Mesendoderm (in vitro differentiated cells): ENCODE measurements at regions not wholly inside any gene's neighbourhood (a gene's known extent, or its start where the extent isn't known, plus 50 kb on each side); places are given as distances from the start of the nearest gene placed in this dataset.
A peak's percentile ranks its signal among the peaks of the same experiment; 100 is the strongest.

ENCODE experiments used
- DNase-seq: peaks from one replicate; pipeline ENCODE4 v3.0.0; 2013
- H2AK5ac ChIP-seq: 2 replicates; pipeline ENCODE4 v1.6.1; 2013; ENCODE audit warnings: low read length, inconsistent platforms
- H2BK120ac ChIP-seq: 2 replicates; pipeline ENCODE4 v1.6.1; 2013; ENCODE audit warnings: low read depth, mild to moderate bottlenecking, low read length, moderate library complexity, mixed read lengths
- H2BK15ac ChIP-seq: replicated peaks from 2 replicates; pipeline ENCODE4 v1.6.1; 2013; ENCODE audit warnings: low read depth, mild to moderate bottlenecking, moderate library complexity
- H2BK5ac ChIP-seq: 2 replicates; pipeline ENCODE4 v1.6.1; 2013; ENCODE audit warnings: low read length, inconsistent platforms
- H3K18ac ChIP-seq: 2 replicates; pipeline ENCODE4 v1.6.1; 2013; ENCODE audit warnings: mild to moderate bottlenecking, low read length, mixed read lengths
- H3K23ac ChIP-seq: one replicate; pipeline ENCODE4 v1.6.1; 2013; ENCODE audit warnings: low read length
- H3K27ac ChIP-seq: 2 replicates; pipeline ENCODE4 v1.5.1; 2013; ENCODE audit warnings: low read depth, mild to moderate bottlenecking, inconsistent platforms, low read length, moderate library complexity
- H3K27me3 ChIP-seq: 2 replicates; pipeline ENCODE4 v1.6.1; 2013; ENCODE audit warnings: low read length, control low read depth, mild to moderate bottlenecking, inconsistent platforms; ENCODE audit not compliant: insufficient read depth, poor library complexity
- H3K36me3 ChIP-seq: 2 replicates; pipeline ENCODE4 v1.6.1; 2013; ENCODE audit warnings: low read length, inconsistent platforms; ENCODE audit not compliant: control insufficient read depth, insufficient read depth
- H3K4ac ChIP-seq: one replicate; pipeline ENCODE4 v1.6.1; 2013; ENCODE audit warnings: low read depth, mild to moderate bottlenecking, low read length, moderate library complexity
- H3K4me1 ChIP-seq: 2 replicates; pipeline ENCODE4 v1.6.1; 2013; ENCODE audit warnings: low read depth, low read length, inconsistent platforms; ENCODE audit not compliant: control insufficient read depth
- H3K4me2 ChIP-seq: 2 replicates; pipeline ENCODE4 v1.6.1; 2013; ENCODE audit warnings: low read length
- H3K4me3 ChIP-seq: 2 replicates; pipeline ENCODE4 v1.5.1; 2013; ENCODE audit warnings: mild to moderate bottlenecking, low read length
- H3K56ac ChIP-seq: one replicate; pipeline ENCODE4 v1.6.1; 2013; ENCODE audit warnings: low read length
- H3K79me1 ChIP-seq: 2 replicates; pipeline ENCODE4 v1.6.1; 2013; ENCODE audit warnings: low read length, inconsistent platforms
- H3K79me2 ChIP-seq: 2 replicates; pipeline ENCODE4 v1.6.1; 2013; ENCODE audit warnings: mild to moderate bottlenecking, low read length; ENCODE audit not compliant: control insufficient read depth, insufficient read depth
- H3K9ac ChIP-seq: 2 replicates; pipeline ENCODE4 v1.6.1; 2013; ENCODE audit warnings: low read length, inconsistent platforms
- H4K5ac ChIP-seq: one replicate; pipeline ENCODE4 v1.6.1; 2013; ENCODE audit warnings: low read length
- H4K8ac ChIP-seq: one replicate; pipeline ENCODE4 v1.6.1; 2013; ENCODE audit warnings: low read depth, mild to moderate bottlenecking, control low read depth, low read length, moderate library complexity
- WGBS: extraction: QIAGEN DNeasy Blood & Tissue Kit; methylation state at CpG from one replicate; pipeline ENCODE4 v1.1.7; 2013; ENCODE audit warnings: low lambda C conversion rate, missing lambda C conversion rate; ENCODE audit not compliant: insufficient coverage; ENCODE audit errors: extremely low coverage; 5-methylcytosine and 5-hydroxymethylcytosine counted together

GRCh38 chr14:87081004-87081403 is 912.0 kb downstream of the GALC start:
- Histone ChIP-seq H3K79me1 (no peaks in the 10 kb centered on the region), H3K4me1 (no peaks in the 10 kb centered on the region), H3K23ac (no peak overlapping the region), H2BK120ac (no peak overlapping the region), H3K27ac (no peak overlapping the region), H4K8ac (no peak overlapping the region), H3K4ac (no peak overlapping the region), H3K27me3 (no peaks in the 10 kb centered on the region), H4K5ac (no peak overlapping the region), H3K36me3 (no peaks in the 10 kb centered on the region), H2BK15ac (no peak overlapping the region), H2BK5ac (no peak overlapping the region), H3K4me2 (no peak overlapping the region), H3K56ac (no peak overlapping the region), H2AK5ac (no peak overlapping the region), H3K79me2 (no peaks in the 10 kb centered on the region), H3K18ac (no peak overlapping the region), H3K9ac (no peak overlapping the region), H3K4me3 (no peak overlapping the region)
- no CpG with 5 or more reads among the region's 6 CpGs for WGBS
- peak; percentile 46 for DNase-seq

- Histone ChIP-seq H3K27me3 (no peaks in the 10 kb centered on the region), H3K56ac (no peak overlapping the region), H2AK5ac (no peak overlapping the region), H3K79me2 (no peaks in the 10 kb centered on the region), H3K4ac (no peak overlapping the region), H3K4me2 (no peak overlapping the region), H3K18ac (no peak overlapping the region), H2BK120ac (no peak overlapping the region), H3K27ac (no peak overlapping the region), H3K4me3 (no peak overlapping the region), H2BK5ac (no peak overlapping the region), H3K79me1 (no peaks in the 10 kb centered on the region), H2BK15ac (no peak overlapping the region), H3K9ac (no peak overlapping the region), H3K4me1 (no peaks in the 10 kb centered on the region), H3K23ac (no peak overlapping the region), H4K5ac (no peak overlapping the region), H4K8ac (no peak overlapping the region), H3K36me3 (no peaks in the 10 kb centered on the region)
- WGBS, result no CpG with 5 or more reads among the region's 7 CpGs
- no peak for DNase-seq
Observed at GRCh38 chr14:87080146-87080545, 912.8 kb downstream of the GALC start.

GRCh38 chr14:87079416-87079815 is 913.6 kb downstream of the GALC start:
- Histone ChIP-seq H4K8ac (no peak overlapping the region), H2BK120ac (no peak overlapping the region)
- no CpG with 5 or more reads among the region's 6 CpGs for WGBS

GRCh38 chr14:87076922-87077321 is 916.1 kb downstream of the GALC start:
- Histone ChIP-seq H3K79me2 (no peaks in the 10 kb centered on the region), H3K36me3 (no peaks in the 10 kb centered on the region), H2BK5ac (no peak overlapping the region), H3K4ac (no peak overlapping the region), H3K18ac (no peak overlapping the region), H3K23ac (no peak overlapping the region), H3K27me3 (no peaks in the 10 kb centered on the region), H3K27ac (no peak overlapping the region), H3K79me1 (no peaks in the 10 kb centered on the region), H3K4me3 (no peak overlapping the region), H2BK15ac (no peak overlapping the region), H3K9ac (no peak overlapping the region), H4K5ac (no peak overlapping the region), H3K4me1 (no peaks in the 10 kb centered on the region), H2BK120ac (no peak overlapping the region), H4K8ac (no peak overlapping the region), H3K56ac (no peak overlapping the region), H3K4me2 (no peak overlapping the region), H2AK5ac (no peak overlapping the region)
- no peak for DNase-seq

More at GRCh38 chr14:87079416-87079815, 913.6 kb downstream of the GALC start:
- Histone ChIP-seq H3K56ac (no peak overlapping the region), H2AK5ac (no peak overlapping the region), H3K27me3 (no peaks in the 10 kb centered on the region), H3K79me2 (no peaks in the 10 kb centered on the region), H3K36me3 (no peaks in the 10 kb centered on the region), H2BK15ac (no peak overlapping the region), H3K27ac (no peak overlapping the region), H2BK5ac (no peak overlapping the region), H3K79me1 (no peaks in the 10 kb centered on the region), H3K4me2 (no peak overlapping the region), H3K18ac (no peak overlapping the region), H3K4ac (no peak overlapping the region), H3K4me3 (no peak overlapping the region), H4K5ac (no peak overlapping the region), H3K4me1 (no peaks in the 10 kb centered on the region), H3K23ac (no peak overlapping the region), H3K9ac (no peak overlapping the region)
- DNase-seq, result no peak

GRCh38 chr14:87076146-87076545 is 916.8 kb downstream of the GALC start:
- no CpG with 5 or more reads among the region's 2 CpGs for WGBS
- no peak overlapping the region for H3K4me3 ChIP-seq

GRCh38 chr14:87073880-87074570 is 919.0 kb downstream of the GALC start:
- no peaks in the 10 kb centered on the region for H3K79me2 ChIP-seq
- H3K4me1 ChIP-seq, result no peaks in the 10 kb centered on the region
- no peaks in the 10 kb centered on the region for H3K36me3 ChIP-seq
- no peak overlapping the region for H3K4me2 ChIP-seq
- H3K27ac ChIP-seq, result no peak overlapping the region
- no peak overlapping the region for H2AK5ac ChIP-seq
- H3K56ac ChIP-seq, result no peak overlapping the region
- no peaks in the 10 kb centered on the region for H3K79me1 ChIP-seq
- no peak overlapping the region for H2BK120ac ChIP-seq
- WGBS, result no CpG with 5 or more reads among the region's 5 CpGs
- H3K4me3 ChIP-seq, result no peak overlapping the region
- no peak for DNase-seq
- H3K23ac ChIP-seq, result no peak overlapping the region
- H3K4ac ChIP-seq, result no peak overlapping the region
- H4K8ac ChIP-seq, result no peak overlapping the region
- H3K27me3 ChIP-seq, result no peaks in the 10 kb centered on the region
- H3K18ac ChIP-seq, result no peak overlapping the region
- H3K9ac ChIP-seq, result no peak overlapping the region
- H2BK15ac ChIP-seq, result no peak overlapping the region
- H4K5ac ChIP-seq, result no peak overlapping the region
- H2BK5ac ChIP-seq, result no peak overlapping the region

More at GRCh38 chr14:87076146-87076545, 916.8 kb downstream of the GALC start:
- H2BK120ac ChIP-seq, result no peak overlapping the region
- no peak overlapping the region for H3K4ac ChIP-seq
- no peak overlapping the region for H3K9ac ChIP-seq
- no peak overlapping the region for H3K27ac ChIP-seq
- H3K79me1 ChIP-seq, result no peaks in the 10 kb centered on the region
- H3K4me2 ChIP-seq, result no peak overlapping the region
- H4K5ac ChIP-seq, result no peak overlapping the region
- H3K36me3 ChIP-seq, result no peaks in the 10 kb centered on the region
- H3K27me3 ChIP-seq, result no peaks in the 10 kb centered on the region
- no peaks in the 10 kb centered on the region for H3K79me2 ChIP-seq
- H3K4me1 ChIP-seq, result no peaks in the 10 kb centered on the region
- H4K8ac ChIP-seq, result no peak overlapping the region
- H2BK15ac ChIP-seq, result no peak overlapping the region
- H2BK5ac ChIP-seq, result no peak overlapping the region
- H3K56ac ChIP-seq, result no peak overlapping the region
- no peak overlapping the region for H2AK5ac ChIP-seq
- no peak overlapping the region for H3K18ac ChIP-seq
- DNase-seq, result peak; percentile 61
- no peak overlapping the region for H3K23ac ChIP-seq
